A549 (cell line): ENCODE measurements at regions not wholly inside any gene's neighbourhood (a gene's known extent, or its start where the extent isn't known, plus 50 kb on each side); places are given as distances from the start of the nearest gene placed in this dataset.

Experiments
- ATAC-seq, 2 experiments: fragments of 200-7000 bp in 1 of 2; fragments of >200 bp in 1 of 2; cut with Nextera tagmentation in 1 of 2; cut with Tn5 transposase in 1 of 2; 3 replicates each; pipeline versions ENCODE4 v1.8.0 to v1.9.1; 2018 to 2020; ENCODE audit warnings: mild to moderate bottlenecking in 1 of 2, moderate library complexity in 1 of 2
- CTCF ChIA-PET: fragments of 300-600 bp; sonication (Branson Sonifier 250); formaldehyde crosslinking; extraction: SDS; loops from one replicate; lab custom pipeline; 2021; ENCODE audit warnings: antibody characterized with exemption, inconsistent platforms; lab: Yijun Ruan, JAX
- POLR2A ChIA-PET: fragments of 350-600 bp; formaldehyde crosslinking; extraction: SDS; loops from one replicate; lab custom pipeline; 2021; ENCODE audit warnings: antibody characterized with exemption, inconsistent platforms; lab: Yijun Ruan, JAX
- DNase-seq, 2 experiments: peaks; one replicate each; pipeline versions ENCODE4 v3.0.0 to v3.0.0-alpha.2; 2011 to 2016; ENCODE audit warnings: low read depth in 1 of 2, low spot score in 1 of 2
- FAIRE-seq: peaks from 2 replicates; lab custom pipeline; 2011; peaks lifted over from hg19 to GRCh38; lab: Jason Lieb, UNC
- H3K27ac ChIP-seq, 2 experiments: fragments of >200 bp; sonication (Bioruptor Twin); formaldehyde crosslinking; 3 replicates each; pipeline ENCODE4 v1.5.1; 2016 to 2017
- H3K4me1 ChIP-seq: fragments of >200 bp; sonication (Bioruptor Twin); formaldehyde crosslinking; 3 replicates; pipeline ENCODE4 v1.6.1; 2016
- H3K4me2 ChIP-seq: fragments of >200 bp; sonication (Bioruptor Twin); formaldehyde crosslinking; 3 replicates; pipeline ENCODE4 v1.6.1; 2016
- H3K4me3 ChIP-seq: fragments of >200 bp; sonication (Bioruptor Twin); formaldehyde crosslinking; 3 replicates; pipeline ENCODE4 v1.5.1; 2016
- H3K9me3 ChIP-seq: fragments of >200 bp; sonication (Bioruptor Twin); formaldehyde crosslinking; 3 replicates; pipeline ENCODE4 v1.6.1; 2016
- ATOH8 ChIP-seq: fragments of 250-450 bp; sonication (Bioruptor Pico); IDR thresholded peaks from 2 replicates; pipeline ENCODE4 v1.5.0; 2020; ENCODE audit warnings: low read depth, mild to moderate bottlenecking, moderate library complexity
- BCL3 ChIP-seq: fragments of >200 bp; sonication (Bioruptor Twin); formaldehyde crosslinking; IDR thresholded peaks from 3 replicates; pipeline ENCODE4 v1.6.1; 2016
- BHLHE40 ChIP-seq: IDR thresholded peaks from 2 replicates; pipeline ENCODE4 v1.6.1; 2012; ENCODE audit warnings: low read depth, low read length, inconsistent platforms
- CBX8 ChIP-seq: fragments of 200-600 bp; sonication (generic); IDR thresholded peaks from 2 replicates; pipeline ENCODE4 v1.6.1; 2016
- CEBPB ChIP-seq, 2 experiments: fragments of >200 bp in 1 of 2; sonication (Bioruptor Twin) in 1 of 2; formaldehyde crosslinking in 1 of 2; IDR thresholded peaks; 2 replicates each; pipeline ENCODE4 v1.6.1; 2012 to 2016
- CHD4 ChIP-seq: fragments of 200-600 bp; sonication (generic); IDR thresholded peaks from 2 replicates; pipeline ENCODE4 v1.6.1; 2016; ENCODE audit warnings: antibody characterized with exemption, mild to moderate bottlenecking, borderline replicate concordance
- E2F6 ChIP-seq: IDR thresholded peaks from 2 replicates; pipeline ENCODE4 v1.6.1; 2012; ENCODE audit warnings: low read depth, borderline replicate concordance
- EP300 ChIP-seq, 2 experiments: fragments of >200 bp; sonication (Bioruptor Twin); formaldehyde crosslinking; IDR thresholded peaks; 2 replicates in 1 of 2; 3 replicates in 1 of 2; pipeline ENCODE4 v1.6.1; 2016 to 2017
- ESRRA ChIP-seq: fragments of 150-350 bp; IDR thresholded peaks from 2 replicates; pipeline ENCODE4 v1.6.1; 2014; ENCODE audit warnings: mild to moderate bottlenecking, low read length, borderline replicate concordance
- FOSB ChIP-seq: fragments of 250-450 bp; sonication (Bioruptor Pico); IDR thresholded peaks from 2 replicates; pipeline ENCODE4 v1.5.0; 2020; ENCODE audit warnings: mild to moderate bottlenecking, moderate library complexity
- FOXS1 ChIP-seq: fragments of 250-450 bp; sonication (Bioruptor Pico); IDR thresholded peaks from 2 replicates; pipeline ENCODE4 v1.5.0; 2020; ENCODE audit warnings: mild to moderate bottlenecking, moderate library complexity
- HES2 ChIP-seq: fragments of >200 bp; sonication (Bioruptor Twin); formaldehyde crosslinking; IDR thresholded peaks from 2 replicates; pipeline ENCODE4 v1.6.1; 2016
- HMGXB4 ChIP-seq: fragments of 250-450 bp; sonication (Bioruptor Pico); IDR thresholded peaks from 2 replicates; pipeline ENCODE4 v1.5.0; 2021; ENCODE audit warnings: mild to moderate bottlenecking, moderate library complexity, borderline replicate concordance
- HOXB13 ChIP-seq: fragments of 250-450 bp; sonication (Bioruptor Pico); IDR thresholded peaks from 2 replicates; pipeline ENCODE4 v1.5.0; 2020; ENCODE audit warnings: low read depth, mild to moderate bottlenecking, moderate library complexity
- HOXB5 ChIP-seq: fragments of 250-450 bp; sonication (Bioruptor Pico); IDR thresholded peaks from 2 replicates; pipeline ENCODE4 v1.5.0; 2020; ENCODE audit warnings: mild to moderate bottlenecking, moderate library complexity
- JUN ChIP-seq, 2 experiments: fragments of >200 bp; sonication (Bioruptor Twin); formaldehyde crosslinking; IDR thresholded peaks; 2 replicates in 1 of 2; 3 replicates in 1 of 2; pipeline ENCODE4 v1.6.1; 2016 to 2017
- JUNB ChIP-seq: fragments of >200 bp; sonication (Bioruptor Twin); formaldehyde crosslinking; IDR thresholded peaks from 2 replicates; pipeline ENCODE4 v1.6.1; 2016
- KDM1A ChIP-seq: fragments of 200-600 bp; sonication (generic); IDR thresholded peaks from 2 replicates; pipeline ENCODE4 v1.6.1; 2016; ENCODE audit warnings: low read depth, mild to moderate bottlenecking
- MAFK ChIP-seq: fragments of 450-650 bp; IDR thresholded peaks from 2 replicates; pipeline ENCODE4 v1.6.1; 2014; ENCODE audit not compliant: partially characterized antibody
- MYC ChIP-seq: IDR thresholded peaks from 2 replicates; pipeline ENCODE4 v1.6.1; 2012; ENCODE audit warnings: mild to moderate bottlenecking, inconsistent platforms, low read length, improper control_type of control experiment, borderline replicate concordance
- NFE2L2 ChIP-seq: fragments of 150-350 bp; conservative IDR thresholded peaks from 2 replicates; pipeline ENCODE4 v1.6.1; 2014; ENCODE audit warnings: low read length
- PBX3 ChIP-seq: IDR thresholded peaks from 2 replicates; pipeline ENCODE4 v1.6.1; 2012
- RAD21 ChIP-seq, 2 experiments: fragments of >200 bp in 1 of 2; sonication (Bioruptor Twin) in 1 of 2; formaldehyde crosslinking in 1 of 2; IDR thresholded peaks in 1 of 2; conservative IDR thresholded peaks in 1 of 2; 2 replicates in 1 of 2; 3 replicates in 1 of 2; pipeline ENCODE4 v1.6.1; 2012 to 2018; ENCODE audit warnings: inconsistent platforms in 1 of 2
- RARB ChIP-seq: fragments of 250-450 bp; sonication (Bioruptor Pico); IDR thresholded peaks from 2 replicates; pipeline ENCODE4 v1.8.0; 2021; ENCODE audit warnings: mild to moderate bottlenecking, moderate library complexity
- RFX5 ChIP-seq: fragments of 450-650 bp; IDR thresholded peaks from 2 replicates; pipeline ENCODE4 v1.7.1; 2014; ENCODE audit warnings: antibody characterized with exemption, mild to moderate bottlenecking, moderate library complexity
- RNF2 ChIP-seq: fragments of 200-600 bp; sonication (generic); IDR thresholded peaks from 2 replicates; pipeline ENCODE4 v1.6.1; 2016; ENCODE audit warnings: low read depth, mild to moderate bottlenecking, antibody characterized with exemption, moderate library complexity, borderline replicate concordance
- SMC3 ChIP-seq: fragments of >200 bp; sonication (Bioruptor Twin); formaldehyde crosslinking; IDR thresholded peaks from 3 replicates; pipeline ENCODE4 v1.6.1; 2018; ENCODE audit warnings: inconsistent platforms
- TFCP2L1 ChIP-seq: fragments of 250-450 bp; sonication (Bioruptor Pico); IDR thresholded peaks from 2 replicates; pipeline ENCODE4 v1.5.0; 2021; ENCODE audit warnings: mild to moderate bottlenecking
- USF2 ChIP-seq: fragments of 450-650 bp; IDR thresholded peaks from 2 replicates; pipeline ENCODE4 v1.6.1; 2014; ENCODE audit warnings: antibody characterized with exemption
- ZC3H11A ChIP-seq: fragments of 450-650 bp; IDR thresholded peaks from 2 replicates; pipeline ENCODE4 v1.6.1; 2014; ENCODE audit warnings: antibody characterized with exemption, mild to moderate bottlenecking
- ZFP36 ChIP-seq: fragments of 450-650 bp; IDR thresholded peaks from 2 replicates; pipeline ENCODE4 v1.6.1; 2014; ENCODE audit warnings: borderline replicate concordance; ENCODE audit not compliant: partially characterized antibody
- WGBS: methylation state at CpG from one replicate; pipeline ENCODE4 v1.1.6; 2017; ENCODE audit errors: missing lambda C conversion rate; 5-methylcytosine and 5-hydroxymethylcytosine counted together

GRCh38 chr5:57658018-57658417 is 175.4 kb upstream of the ACTBL2 start:
- no peak overlapping the region for H3K4me3 ChIP-seq
- no peak overlapping the region for H3K27ac ChIP-seq
- 85% methylated on average over 1 of the region's 1 CpG for WGBS
- ChIA-PET CTCF (interaction anchor here (0.7 to 1.6 kb wide), 4 partner anchors 8 to 260 kb away, joined by 3 to 6 read pairs (median 4); no protein-coding TSS in a partner anchor), POLR2A (no interaction called here)
- DNase-seq (no peak), ATAC-seq (no peak), FAIRE-seq (no peak)
- H3K4me1 ChIP-seq: no peaks in the 10 kb centered on the region
- TF ChIP-seq USF2 (no peak), PBX3 (no peak), CHD4 (no peak), TFCP2L1 (CRISPR knock-in tag) (no peak), HOXB5 (CRISPR knock-in tag) (no peak), BHLHE40 (no peak), RAD21 (conservative IDR thresholded peaks at IDR 0.05 in 1 of 2, IDR thresholded peaks at IDR 0.05 in 1 of 2) (no peak), ZFP36 (no peak), FOSB (CRISPR knock-in tag) (no peak), MYC (no peak), SMC3 (no peak), RFX5 (no peak), E2F6 (no peak), RNF2 (no peak), HOXB13 (CRISPR knock-in tag) (no peak)
- no peaks in the 10 kb centered on the region for H3K9me3 ChIP-seq
- no peak overlapping the region for H3K4me2 ChIP-seq

GRCh38 chr5:57655228-57655627 is 172.6 kb upstream of the ACTBL2 start:
- TF ChIP-seq TFCP2L1 (CRISPR knock-in tag): no peak
- TF ChIP-seq CEBPB (IDR thresholded peaks at IDR 0.05): no peak
- no peak for TF ChIP-seq HES2
- no peak for TF ChIP-seq HMGXB4 (CRISPR knock-in tag)
- no peak for TF ChIP-seq ZFP36
- no peak for TF ChIP-seq CBX8
- no peak for TF ChIP-seq NFE2L2
- TF ChIP-seq EP300 (IDR thresholded peaks at IDR 0.05): no peak
- TF ChIP-seq MAFK: no peak
- no peak for TF ChIP-seq SMC3
- no peak for TF ChIP-seq BCL3
- no peak for TF ChIP-seq RARB
- no peak for TF ChIP-seq KDM1A
- TF ChIP-seq ZC3H11A: no peak
- no peak for TF ChIP-seq JUNB
- TF ChIP-seq JUN (IDR thresholded peaks at IDR 0.05): no peak
- TF ChIP-seq FOXS1 (CRISPR knock-in tag): no peak
- no peak for TF ChIP-seq ATOH8 (CRISPR knock-in tag)
- no peak for TF ChIP-seq USF2
- no peak for TF ChIP-seq ESRRA
- TF ChIP-seq, all 56 proteins: peak for 0
- CTCF ChIA-PET: no interaction called here
- Histone ChIP-seq H3K4me3 (no peak overlapping the region), H3K4me1 (no peaks in the 10 kb centered on the region), H3K4me2 (no peak overlapping the region), H3K9me3 (no peaks in the 10 kb centered on the region), H3K27ac (no peak overlapping the region)
- FAIRE-seq: no peak
- ATAC-seq: no peak
- POLR2A ChIA-PET: no interaction called here
- 62% methylated on average over 4 of the region's 4 CpGs for WGBS
- no peak for DNase-seq
